ENCODE measurements at regions not wholly inside any gene's neighbourhood (a gene's known extent, or its start where the extent isn't known, plus 50 kb on each side); places are given as distances from the start of the nearest gene placed in this dataset.
A peak's percentile ranks its signal among the peaks of the same experiment; 100 is the strongest.

- peak; percentile 12 to 54 (median 29) for TF ChIP-seq CTCF (IDR thresholded peaks at IDR 0.05)
- TF ChIP-seq POLR2A (IDR thresholded peaks at IDR 0.05), result no peak
Observed at GRCh38 chr6:76682842-76683241, 610.4 kb upstream of the IMPG1 start.
